Prostate gland (tissue), 2 donors: ENCODE measurements at regions not wholly inside any gene's neighbourhood (a gene's known extent, or its start where the extent isn't known, plus 50 kb on each side); places are given as distances from the start of the nearest gene placed in this dataset.

Experiments used
- DNase-seq: peaks from one replicate; pipeline ENCODE4 v3.0.0-alpha.2; 2019; ENCODE audit warnings: low spot score
- H3K27ac ChIP-seq, 2 donors: fragments of 200-600 bp; sonication (generic); 2 replicates each; pipeline ENCODE4 v1.5.1; 2017 to 2019
- H3K27me3 ChIP-seq: fragments of 200-600 bp; sonication (generic); replicated peaks from 2 replicates; pipeline ENCODE4 v1.5.1; 2019; ENCODE audit not compliant: insufficient read depth
- H3K36me3 ChIP-seq, 2 donors: fragments of 200-600 bp; sonication (generic); 1 replicate in 1 of 2; 2 replicates in 1 of 2; pipeline versions ENCODE4 v1.5.1 to v1.8.1; 2017 to 2019
- H3K4me1 ChIP-seq: fragments of 200-600 bp; sonication (generic); replicated peaks from 2 replicates; pipeline ENCODE4 v1.5.1; 2019
- H3K4me3 ChIP-seq, 2 donors: fragments of 200-600 bp; sonication (generic); 2 replicates each; pipeline ENCODE4 v1.5.1; 2017 to 2019
- H3K9me3 ChIP-seq: fragments of 200-600 bp; sonication (generic); 2 replicates; pipeline ENCODE4 v1.5.1; 2017
- CTCF ChIP-seq, 4 experiments: fragments of 200-600 bp in 2 of 4; fragments of 450-650 bp in 2 of 4; sonication (generic) in 2 of 4; IDR thresholded peaks; 1 replicate in 3 of 4; 2 replicates in 1 of 4; pipeline ENCODE4 v1.5.1; 2016 to 2019; ENCODE audit warnings: antibody characterized with exemption in 4 of 4, mild to moderate bottlenecking in 2 of 4, moderate library complexity in 2 of 4
- POLR2A ChIP-seq: fragments of 450-650 bp; IDR thresholded peaks from one replicate; pipeline ENCODE4 v1.6.1; 2016; ENCODE audit warnings: antibody characterized with exemption, mild to moderate bottlenecking
- POLR2AphosphoS5 ChIP-seq: sonication (generic); formaldehyde crosslinking; IDR thresholded peaks from one replicate; pipeline ENCODE4 v1.6.1; 2017; ENCODE audit warnings: antibody characterized with exemption
- WGBS: methylation state at CpG from one replicate; pipeline ENCODE4 v1.1.5; 2018; 5-methylcytosine and 5-hydroxymethylcytosine counted together
- intact Hi-C: fragments of 100-400 bp; cut with DNase I; formaldehyde crosslinking; loops from one replicate; pipeline ENCODE4 v1.14.2; 2022

GRCh38 chr5:99694884-99695283, 766.1 kb upstream of the CHD1 start:
- Histone ChIP-seq H3K9me3 (no peaks in the 10 kb centered on the region), H3K27me3 (no peaks in the 10 kb centered on the region), H3K4me1 (no peaks in the 10 kb centered on the region), H3K36me3 (no peaks in the 10 kb centered on the region), H3K27ac (no peak overlapping the region), H3K4me3 (no peak overlapping the region)
- WGBS, result 88% methylated on average over 10 of the region's 10 CpGs
- TF ChIP-seq CTCF (IDR thresholded peaks at IDR 0.05) (no peak), POLR2A (no peak), POLR2AphosphoS5 (no peak)
- intact Hi-C loops, result no loop called here
- no peak for DNase-seq

GRCh38 chr5:99686538-99686937, 757.7 kb upstream of the CHD1 start:
- Histone ChIP-seq H3K27me3 (no peaks in the 10 kb centered on the region), H3K36me3 (no peaks in the 10 kb centered on the region), H3K27ac (no peak overlapping the region), H3K4me1 (no peaks in the 10 kb centered on the region), H3K9me3 (no peaks in the 10 kb centered on the region), H3K4me3 (no peak overlapping the region)
- intact Hi-C loops, result no loop called here
- TF ChIP-seq CTCF (IDR thresholded peaks at IDR 0.05) (no peak), POLR2A (no peak), POLR2AphosphoS5 (no peak)
- DNase-seq, result no peak
- WGBS, result 79% methylated on average over 7 of the region's 7 CpGs

- TF ChIP-seq POLR2AphosphoS5 (no peak), POLR2A (no peak), CTCF (IDR thresholded peaks at IDR 0.05) (no peak)
- intact Hi-C loops, result no loop called here
- H3K27me3 ChIP-seq, result no peaks in the 10 kb centered on the region
- H3K36me3 ChIP-seq, result no peaks in the 10 kb centered on the region
- no peaks in the 10 kb centered on the region for H3K4me1 ChIP-seq
- no peaks in the 10 kb centered on the region for H3K9me3 ChIP-seq
- H3K4me3 ChIP-seq, result no peak overlapping the region
- WGBS, result 77% methylated on average over 6 of the region's 6 CpGs
- no peak overlapping the region for H3K27ac ChIP-seq
- DNase-seq, result no peak
These were observed 747.2 kb upstream of the CHD1 start for GRCh38 chr5:99675974-99676373.

GRCh38 chr5:99674101-99674500, 745.3 kb upstream of the CHD1 start:
- Histone ChIP-seq H3K27ac (no peak overlapping the region), H3K4me1 (no peaks in the 10 kb centered on the region), H3K9me3 (no peaks in the 10 kb centered on the region), H3K27me3 (no peaks in the 10 kb centered on the region), H3K36me3 (no peaks in the 10 kb centered on the region), H3K4me3 (no peak overlapping the region)
- TF ChIP-seq CTCF (IDR thresholded peaks at IDR 0.05) (no peak), POLR2A (no peak), POLR2AphosphoS5 (no peak)
- no peak for DNase-seq
- 59% methylated on average over 1 of the region's 1 CpG for WGBS
- intact Hi-C loops, result no loop called here

- Histone ChIP-seq H3K4me3 (no peak overlapping the region), H3K36me3 (no peaks in the 10 kb centered on the region), H3K4me1 (no peaks in the 10 kb centered on the region), H3K27me3 (no peaks in the 10 kb centered on the region), H3K27ac (no peak overlapping the region), H3K9me3 (no peaks in the 10 kb centered on the region)
- intact Hi-C loops, result no loop called here
- TF ChIP-seq POLR2AphosphoS5, result no peak
- no peak for TF ChIP-seq CTCF (IDR thresholded peaks at IDR 0.05)
- TF ChIP-seq POLR2A, result no peak
- DNase-seq, result no peak
These were observed 736.2 kb upstream of the CHD1 start for GRCh38 chr5:99664972-99665371.
